OCI-LY7 (cell line): ENCODE measurements at regions not wholly inside any gene's neighbourhood (a gene's known extent, or its start where the extent isn't known, plus 50 kb on each side); places are given as distances from the start of the nearest gene placed in this dataset.

Experiments used
- BruUV-seq: library from RNA; stranded (reverse); fragments of 400-500 nt; replicated peaks from 2 replicates; lab custom pipeline; 2021; lab: Mats Ljungman, UMichigan
- CTCF ChIA-PET: fragments of 300-600 bp; sonication (Branson Sonifier 250); formaldehyde crosslinking; loops from one replicate; lab custom pipeline; 2022; ENCODE audit warnings: antibody characterized with exemption; ENCODE audit not compliant: unreplicated experiment; lab: Charles Lee
- POLR2A ChIA-PET: fragments of 300-600 bp; sonication (Branson Sonifier 250); formaldehyde crosslinking; loops from one replicate; lab custom pipeline; 2022; ENCODE audit warnings: antibody characterized with exemption; lab: Charles Lee
- DNase-seq: peaks from one replicate; pipeline ENCODE4 v3.0.0-alpha.2; 2015; ENCODE audit warnings: low spot score
- H2AFZ ChIP-seq: fragments of 200-600 bp; sonication (generic), shearing (Covaris generic); 2 replicates; pipeline ENCODE4 v1.6.1; 2014; ENCODE audit warnings: mild to moderate bottlenecking, antibody characterized with exemption, low read length, moderate library complexity
- H3K27ac ChIP-seq: fragments of 200-600 bp; sonication (generic); 2 replicates; pipeline ENCODE4 v1.5.1; 2014; ENCODE audit warnings: mixed run types, low read depth, mild to moderate bottlenecking, moderate library complexity, low read length, inconsistent platforms; ENCODE audit not compliant: poor library complexity, severe bottlenecking
- H3K36me3 ChIP-seq: fragments of 200-600 bp; sonication (generic); 2 replicates; pipeline ENCODE4 v1.6.1; 2014; ENCODE audit warnings: mild to moderate bottlenecking, antibody characterized with exemption, low read length, moderate library complexity, mixed read lengths; ENCODE audit not compliant: insufficient read depth
- H3K4me1 ChIP-seq: fragments of 200-600 bp; sonication (generic); 2 replicates; pipeline ENCODE4 v1.5.1; 2014; ENCODE audit warnings: mild to moderate bottlenecking, low read length; ENCODE audit not compliant: insufficient read depth, poor library complexity, severe bottlenecking
- H3K4me2 ChIP-seq: fragments of 200-600 bp; sonication (generic); 2 replicates; pipeline ENCODE4 v1.6.1; 2014; ENCODE audit warnings: mild to moderate bottlenecking, low read length
- H3K4me3 ChIP-seq: fragments of 200-600 bp; sonication (generic); 2 replicates; pipeline ENCODE4 v1.5.1; 2014; ENCODE audit warnings: mild to moderate bottlenecking, low read depth, low read length; ENCODE audit not compliant: poor library complexity, severe bottlenecking
- H3K79me2 ChIP-seq: fragments of 200-600 bp; sonication (generic); 2 replicates; pipeline ENCODE4 v1.6.1; 2016; ENCODE audit warnings: low read depth, mild to moderate bottlenecking, low read length, moderate library complexity, mixed read lengths; ENCODE audit not compliant: insufficient read depth
- H3K9me2 ChIP-seq: fragments of 200-600 bp; sonication (generic); 2 replicates; pipeline ENCODE4 v1.6.1; 2016; ENCODE audit warnings: mild to moderate bottlenecking, low read length, mixed read lengths; ENCODE audit not compliant: insufficient read depth
- H3K9me3 ChIP-seq: fragments of 200-600 bp; sonication (generic); 2 replicates; pipeline ENCODE4 v1.6.1; 2014; ENCODE audit warnings: mild to moderate bottlenecking, mixed run types, low read length, mixed read lengths
- H4K20me1 ChIP-seq: fragments of 200-600 bp; sonication (generic); 2 replicates; pipeline ENCODE4 v1.6.1; 2014; ENCODE audit warnings: mild to moderate bottlenecking, antibody characterized with exemption, low read length, moderate library complexity, mixed read lengths; ENCODE audit not compliant: insufficient read depth
- CTCF ChIP-seq: fragments of 200-600 bp; sonication (generic); conservative IDR thresholded peaks from 2 replicates; pipeline ENCODE4 v1.5.1; 2014; ENCODE audit warnings: mild to moderate bottlenecking, antibody characterized with exemption, low read length, moderate library complexity, mixed read lengths
- EZH2phosphoT487 ChIP-seq: fragments of 200-600 bp; sonication (generic); IDR thresholded peaks from 2 replicates; pipeline ENCODE4 v1.6.1; 2018; ENCODE audit warnings: low read depth, borderline replicate concordance, mild to moderate bottlenecking, mixed run types, antibody characterized with exemption, low read length, moderate library complexity, mixed read lengths
- intact Hi-C: fragments of 100-400 bp; cut with micrococcal nuclease; formaldehyde crosslinking; loops from one replicate; pipeline ENCODE4 v1.10.0; 2022; ENCODE audit not compliant: unreplicated experiment

- H3K36me3 ChIP-seq = no peaks in the 10 kb centered on the region
- no peak overlapping the region for H3K4me2 ChIP-seq
- intact Hi-C loops = no loop called here
- H4K20me1 ChIP-seq = no peaks in the 10 kb centered on the region
- H3K9me3 ChIP-seq = no peaks in the 10 kb centered on the region
- no TSS peak for BruUV-seq
- H3K79me2 ChIP-seq = no peaks in the 10 kb centered on the region
- TF ChIP-seq EZH2phosphoT487 = no peak
- no peak for TF ChIP-seq CTCF
- H2AFZ ChIP-seq = no peak overlapping the region
- H3K27ac ChIP-seq = no peak overlapping the region
- POLR2A ChIA-PET = interaction anchor here (0.6 to 1.3 kb wide), 7 partner anchors 13 to 1418 kb away, joined by 3 to 4 read pairs (median 4); no protein-coding TSS in a partner anchor
- CTCF ChIA-PET = no interaction called here
- no peaks in the 10 kb centered on the region for H3K9me2 ChIP-seq
- H3K4me3 ChIP-seq = no peak overlapping the region
- H3K4me1 ChIP-seq = no peaks in the 10 kb centered on the region
- no peak for DNase-seq
Measured at GRCh38 chr3:106518516-106518915, 649.7 kb upstream of the CBLB start.

DNA sequence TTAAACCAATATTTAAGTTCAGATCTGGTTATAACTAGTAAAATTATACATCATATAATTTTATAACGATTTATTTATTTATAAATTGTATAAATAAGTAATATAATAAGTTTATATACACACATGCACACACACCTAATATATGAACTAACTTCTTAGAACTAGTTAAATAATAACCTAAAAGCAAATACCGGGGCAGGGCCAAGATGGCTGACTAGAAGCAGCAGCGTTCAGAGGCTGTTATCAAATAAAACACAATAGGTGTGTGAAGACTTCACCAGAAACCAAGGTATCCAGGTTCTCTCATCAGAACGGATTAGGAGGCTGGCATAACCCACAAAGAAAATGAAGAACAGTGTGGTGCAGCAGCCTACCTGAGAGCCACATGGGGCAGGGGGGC, 653.6 kb upstream of the CBLB start:
- H4K20me1 ChIP-seq = no peaks in the 10 kb centered on the region
- H3K9me2 ChIP-seq = no peaks in the 10 kb centered on the region
- intact Hi-C loops = no loop called here
- TF ChIP-seq CTCF (no peak), EZH2phosphoT487 (no peak)
- H3K27ac ChIP-seq = no peak overlapping the region
- ChIA-PET POLR2A (no interaction called here), CTCF (no interaction called here)
- H3K36me3 ChIP-seq = no peaks in the 10 kb centered on the region
- H2AFZ ChIP-seq = no peak overlapping the region
- H3K4me1 ChIP-seq = no peaks in the 10 kb centered on the region
- DNase-seq = no peak
- no peak overlapping the region for H3K4me2 ChIP-seq
- H3K9me3 ChIP-seq = no peaks in the 10 kb centered on the region
- H3K4me3 ChIP-seq = no peak overlapping the region
- no TSS peak for BruUV-seq
- H3K79me2 ChIP-seq = no peaks in the 10 kb centered on the region

GRCh38 chr3:106528932-106529331, 660.1 kb upstream of the CBLB start:
- Histone ChIP-seq H3K36me3 (no peaks in the 10 kb centered on the region), H3K9me2 (no peaks in the 10 kb centered on the region), H3K4me1 (no peaks in the 10 kb centered on the region), H3K79me2 (no peaks in the 10 kb centered on the region), H3K9me3 (no peaks in the 10 kb centered on the region), H3K4me3 (no peak overlapping the region), H2AFZ (no peak overlapping the region), H3K4me2 (no peak overlapping the region), H4K20me1 (no peaks in the 10 kb centered on the region), H3K27ac (no peak overlapping the region)
- DNase-seq = no peak
- POLR2A ChIA-PET = no interaction called here
- no TSS peak for BruUV-seq
- CTCF ChIA-PET = no interaction called here
- intact Hi-C loops = no loop called here
- TF ChIP-seq EZH2phosphoT487 (no peak), CTCF (no peak)
